ENCODE measurements at regions not wholly inside any gene's neighbourhood (a gene's known extent, or its start where the extent isn't known, plus 50 kb on each side); places are given as distances from the start of the nearest gene placed in this dataset.

DNA sequence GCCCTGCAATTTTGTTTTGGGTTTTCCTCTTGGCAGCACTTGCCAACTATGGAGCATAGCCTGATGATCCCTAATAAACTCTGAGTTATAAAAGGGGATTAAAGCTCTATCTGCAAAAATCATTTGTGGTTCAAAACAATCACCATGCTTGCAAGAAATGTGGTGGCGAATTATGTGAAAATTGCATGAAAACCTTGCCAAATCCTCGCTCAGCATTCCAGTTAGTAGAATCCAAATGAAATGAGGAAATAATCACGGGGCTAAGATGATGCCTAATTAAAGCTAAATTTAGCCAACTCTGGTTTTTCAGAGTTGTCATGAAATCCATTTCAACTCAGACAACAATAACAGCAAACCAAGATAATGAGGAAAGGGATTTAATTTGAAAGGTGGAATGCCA lies 73.0 kb upstream of the PROK2 start:
- TF ChIP-seq, protein P1, sequence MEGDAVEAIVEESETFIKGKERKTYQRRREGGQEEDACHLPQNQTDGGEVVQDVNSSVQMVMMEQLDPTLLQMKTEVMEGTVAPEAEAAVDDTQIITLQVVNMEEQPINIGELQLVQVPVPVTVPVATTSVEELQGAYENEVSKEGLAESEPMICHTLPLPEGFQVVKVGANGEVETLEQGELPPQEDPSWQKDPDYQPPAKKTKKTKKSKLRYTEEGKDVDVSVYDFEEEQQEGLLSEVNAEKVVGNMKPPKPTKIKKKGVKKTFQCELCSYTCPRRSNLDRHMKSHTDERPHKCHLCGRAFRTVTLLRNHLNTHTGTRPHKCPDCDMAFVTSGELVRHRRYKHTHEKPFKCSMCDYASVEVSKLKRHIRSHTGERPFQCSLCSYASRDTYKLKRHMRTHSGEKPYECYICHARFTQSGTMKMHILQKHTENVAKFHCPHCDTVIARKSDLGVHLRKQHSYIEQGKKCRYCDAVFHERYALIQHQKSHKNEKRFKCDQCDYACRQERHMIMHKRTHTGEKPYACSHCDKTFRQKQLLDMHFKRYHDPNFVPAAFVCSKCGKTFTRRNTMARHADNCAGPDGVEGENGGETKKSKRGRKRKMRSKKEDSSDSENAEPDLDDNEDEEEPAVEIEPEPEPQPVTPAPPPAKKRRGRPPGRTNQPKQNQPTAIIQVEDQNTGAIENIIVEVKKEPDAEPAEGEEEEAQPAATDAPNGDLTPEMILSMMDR (IDR thresholded peaks at IDR 0.05), result no peak
- TF ChIP-seq POLR2A (IDR thresholded peaks at IDR 0.05), result no peak
